ENCODE measurements at regions not wholly inside any gene's neighbourhood (a gene's known extent, or its start where the extent isn't known, plus 50 kb on each side); places are given as distances from the start of the nearest gene placed in this dataset.

DNA sequence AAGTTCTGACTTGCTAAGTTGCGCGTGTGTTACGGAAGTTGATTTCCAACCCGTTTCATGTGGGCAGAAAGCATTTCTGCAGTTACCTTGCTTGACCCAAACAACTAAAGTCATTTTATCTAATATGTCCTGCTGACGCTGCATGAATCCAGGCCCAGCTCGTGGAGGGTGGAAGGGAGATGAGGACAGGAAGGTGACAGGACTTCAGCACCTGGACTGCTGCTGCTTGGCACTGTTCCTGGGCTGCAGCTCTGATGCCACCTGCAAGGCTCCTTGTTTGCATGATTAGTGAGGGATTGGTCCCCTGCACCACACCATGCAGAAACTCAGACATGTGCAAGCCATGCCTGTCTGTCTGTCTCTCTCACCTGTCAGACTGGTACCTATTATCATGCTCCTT, 198.4 kb downstream of the PRDM2 start:
- H3K9me3 ChIP-seq (ENCODE audit: control insufficient read depth in 2 of 2, low read length in 2 of 2), result no peaks in the 10 kb centered on the region
- no peaks in the 10 kb centered on the region for H3K36me3 ChIP-seq (ENCODE audit: control insufficient read depth in 2 of 2, insufficient read depth in 2 of 2, low read length in 2 of 2)
- no peak overlapping the region for H3K27ac ChIP-seq (ENCODE audit: low read length)
- H3K4me1 ChIP-seq (ENCODE audit: control insufficient read depth, insufficient read depth, low read length), result no peaks in the 10 kb centered on the region
- peaks cover 10 to 12% of the 10 kb centered on the region in 2 donors for H3K27me3 ChIP-seq (ENCODE audit: control insufficient read depth in 1 of 2, insufficient read depth in 2 of 2, low read length in 2 of 2)
- no peak overlapping the region for H3K4me3 ChIP-seq (ENCODE audit: low read length in 2 of 2)
- no peak overlapping the region for H3K9ac ChIP-seq (ENCODE audit: low read length in 2 of 2)

GRCh38 chr1:13899856-13900255, 199.9 kb downstream of the PRDM2 start:
- Histone ChIP-seq H3K36me3 (ENCODE audit: control insufficient read depth in 2 of 2, insufficient read depth in 2 of 2, low read length in 2 of 2) (no peaks in the 10 kb centered on the region), H3K27me3 (ENCODE audit: control insufficient read depth in 1 of 2, insufficient read depth in 2 of 2, low read length in 2 of 2) (peaks cover 0 to 2% of the 10 kb centered on the region in 2 donors), H3K27ac (ENCODE audit: low read length) (no peak overlapping the region), H3K9me3 (ENCODE audit: control insufficient read depth in 2 of 2, low read length in 2 of 2) (peaks cover 0 to 5% of the 10 kb centered on the region in 2 donors), H3K4me3 (ENCODE audit: low read length in 2 of 2) (no peak overlapping the region), H3K4me1 (ENCODE audit: control insufficient read depth, insufficient read depth, low read length) (no peaks in the 10 kb centered on the region), H3K9ac (ENCODE audit: low read length in 2 of 2) (no peak overlapping the region)

DNA sequence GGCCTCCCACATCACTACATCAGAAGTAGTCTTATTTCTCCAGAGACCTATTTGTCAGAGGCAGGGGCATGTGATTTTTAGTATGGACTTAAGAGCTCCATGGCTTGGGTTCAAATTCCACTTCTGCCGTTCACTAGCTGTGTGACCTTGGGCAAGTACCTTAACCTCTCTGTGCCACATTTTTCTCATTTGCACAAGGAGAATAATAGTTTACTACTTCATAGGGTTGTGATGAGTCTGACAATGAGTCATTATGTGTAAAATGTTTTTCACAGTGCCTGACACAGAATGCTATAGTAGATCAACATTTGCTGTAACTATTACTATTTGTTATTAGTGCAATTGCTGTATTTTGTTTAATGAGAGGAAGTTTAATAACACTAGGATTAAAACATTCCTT, 200.6 kb downstream of the PRDM2 start:
- Histone ChIP-seq H3K9ac (ENCODE audit: low read length in 2 of 2) (no peak overlapping the region), H3K4me1 (ENCODE audit: control insufficient read depth, insufficient read depth, low read length) (no peaks in the 10 kb centered on the region), H3K4me3 (ENCODE audit: low read length in 2 of 2) (no peak overlapping the region), H3K27ac (ENCODE audit: low read length) (no peak overlapping the region), H3K27me3 (ENCODE audit: control insufficient read depth in 1 of 2, insufficient read depth in 2 of 2, low read length in 2 of 2) (no peaks in the 10 kb centered on the region), H3K9me3 (ENCODE audit: control insufficient read depth in 2 of 2, low read length in 2 of 2) (peaks cover 3 to 5% of the 10 kb centered on the region in 2 donors), H3K36me3 (ENCODE audit: control insufficient read depth in 2 of 2, insufficient read depth in 2 of 2, low read length in 2 of 2) (no peaks in the 10 kb centered on the region)

DNA sequence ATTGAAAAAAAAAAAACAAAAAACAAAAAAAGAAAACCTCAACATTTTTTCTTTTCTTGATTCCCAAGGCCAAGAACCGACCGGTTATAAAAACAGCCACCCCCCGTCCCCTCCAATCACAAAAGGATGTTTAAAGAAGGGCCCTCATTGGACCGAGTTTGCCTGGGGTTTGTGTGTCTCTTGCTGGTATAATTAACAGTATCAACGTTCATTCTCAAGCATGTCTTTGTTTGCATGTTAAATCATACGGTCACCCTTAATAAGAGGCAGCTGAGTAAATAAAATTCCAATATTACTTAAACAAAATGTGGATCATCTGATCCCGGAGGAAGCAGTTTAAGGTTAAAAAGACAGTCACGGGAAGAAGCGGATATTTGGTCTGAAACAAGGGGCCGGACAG, 201.1 kb downstream of the PRDM2 start:
- no peak overlapping the region for H3K27ac ChIP-seq (ENCODE audit: low read length)
- H3K4me3 ChIP-seq (ENCODE audit: low read length in 2 of 2), result no peak overlapping the region
- H3K27me3 ChIP-seq (ENCODE audit: control insufficient read depth in 1 of 2, insufficient read depth in 2 of 2, low read length in 2 of 2), result no peaks in the 10 kb centered on the region
- no peak overlapping the region for H3K9ac ChIP-seq (ENCODE audit: low read length in 2 of 2)
- H3K9me3 ChIP-seq (ENCODE audit: control insufficient read depth in 2 of 2, low read length in 2 of 2), result peaks cover 3 to 5% of the 10 kb centered on the region in 2 donors
- no peaks in the 10 kb centered on the region for H3K36me3 ChIP-seq (ENCODE audit: control insufficient read depth in 2 of 2, insufficient read depth in 2 of 2, low read length in 2 of 2)
- no peaks in the 10 kb centered on the region for H3K4me1 ChIP-seq (ENCODE audit: control insufficient read depth, insufficient read depth, low read length)

DNA sequence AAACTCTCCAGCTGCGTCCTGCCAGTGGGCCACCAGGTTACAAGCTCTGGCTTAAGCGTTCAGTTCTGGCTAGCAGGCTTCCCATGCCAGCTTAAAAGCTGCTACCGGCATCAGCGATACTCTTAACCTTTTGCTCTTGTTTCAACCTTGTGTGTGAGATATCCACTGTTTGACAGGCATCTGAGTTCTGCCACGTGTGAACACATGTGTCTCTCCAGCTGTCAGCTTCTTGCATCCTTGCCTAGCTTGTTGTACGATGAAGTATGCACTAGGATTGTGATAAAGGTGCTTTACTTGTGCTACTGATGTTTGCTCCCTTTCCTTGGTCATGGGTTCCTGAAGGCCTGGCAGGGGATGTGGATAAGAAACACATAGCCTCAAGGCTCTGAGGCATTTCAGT, 201.6 kb downstream of the PRDM2 start:
- H3K9me3 ChIP-seq (ENCODE audit: control insufficient read depth in 2 of 2, low read length in 2 of 2), result peaks cover 3 to 5% of the 10 kb centered on the region in 2 donors
- no peaks in the 10 kb centered on the region for H3K4me1 ChIP-seq (ENCODE audit: control insufficient read depth, insufficient read depth, low read length)
- no peaks in the 10 kb centered on the region for H3K27me3 ChIP-seq (ENCODE audit: control insufficient read depth in 1 of 2, insufficient read depth in 2 of 2, low read length in 2 of 2)
- no peak overlapping the region for H3K9ac ChIP-seq (ENCODE audit: low read length in 2 of 2)
- no peaks in the 10 kb centered on the region for H3K36me3 ChIP-seq (ENCODE audit: control insufficient read depth in 2 of 2, insufficient read depth in 2 of 2, low read length in 2 of 2)
- H3K4me3 ChIP-seq (ENCODE audit: low read length in 2 of 2), result no peak overlapping the region
- H3K27ac ChIP-seq (ENCODE audit: low read length), result no peak overlapping the region

GRCh38 chr1:13908128-13908527, 208.1 kb downstream of the PRDM2 start:
- Histone ChIP-seq H3K27ac (ENCODE audit: low read length) (no peak overlapping the region), H3K4me3 (ENCODE audit: low read length in 2 of 2) (no peak overlapping the region), H3K9me3 (ENCODE audit: control insufficient read depth in 2 of 2, low read length in 2 of 2) (peaks cover 3 to 5% of the 10 kb centered on the region in 2 donors), H3K4me1 (ENCODE audit: control insufficient read depth, insufficient read depth, low read length) (no peaks in the 10 kb centered on the region), H3K36me3 (ENCODE audit: control insufficient read depth in 2 of 2, insufficient read depth in 2 of 2, low read length in 2 of 2) (no peaks in the 10 kb centered on the region), H3K9ac (ENCODE audit: low read length in 2 of 2) (no peak overlapping the region), H3K27me3 (ENCODE audit: control insufficient read depth in 1 of 2, insufficient read depth in 2 of 2, low read length in 2 of 2) (no peaks in the 10 kb centered on the region)

DNA sequence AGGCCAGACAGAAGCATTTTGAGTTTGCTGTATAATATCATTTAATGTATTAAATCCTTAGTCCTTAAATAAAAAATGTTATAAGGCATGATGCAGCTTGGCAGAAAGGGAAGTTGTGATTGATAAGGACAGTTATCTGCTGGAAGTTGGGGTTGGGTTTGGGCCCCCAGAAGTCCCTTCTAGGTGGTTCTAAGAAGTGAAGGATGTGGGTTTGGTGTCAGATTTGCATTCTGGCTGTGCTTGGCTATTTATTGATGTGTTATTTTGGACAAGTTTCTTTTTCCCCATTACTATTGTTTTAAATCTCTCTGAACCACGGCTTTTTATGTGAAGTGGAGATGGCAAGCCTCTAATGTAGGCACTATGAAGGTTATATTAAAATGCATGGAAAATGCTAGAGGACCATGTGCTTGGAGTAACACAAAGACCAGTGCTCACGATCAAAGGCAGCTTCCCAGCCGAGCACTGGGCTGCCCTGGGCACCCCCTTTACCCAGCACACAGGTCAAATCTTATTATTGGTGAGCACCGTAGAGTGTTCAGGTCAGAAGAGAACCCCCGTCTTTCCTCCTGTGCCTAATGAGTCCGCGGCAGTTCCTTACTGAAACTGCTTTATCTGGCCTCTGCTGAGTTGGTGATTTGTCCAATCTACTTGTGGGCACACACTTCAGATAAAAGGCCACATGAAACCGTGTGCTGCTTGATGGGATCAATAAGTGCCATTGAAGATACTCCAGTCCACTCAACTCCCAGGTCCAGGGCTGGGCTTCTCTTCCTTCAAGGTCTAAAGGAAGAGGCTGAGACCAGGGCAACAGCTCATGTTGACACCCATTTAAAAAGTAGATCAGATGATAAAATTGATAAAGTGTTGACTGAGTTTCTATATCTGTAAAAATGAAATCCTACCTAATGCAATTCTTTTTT, 212.0 kb downstream of the PRDM2 start:
- Histone ChIP-seq H3K9ac (ENCODE audit: low read length in 2 of 2) (no peak overlapping the region), H3K9me3 (ENCODE audit: control insufficient read depth in 2 of 2, low read length in 2 of 2) (no peaks in the 10 kb centered on the region), H3K36me3 (ENCODE audit: control insufficient read depth in 2 of 2, insufficient read depth in 2 of 2, low read length in 2 of 2) (no peaks in the 10 kb centered on the region), H3K4me3 (ENCODE audit: low read length in 2 of 2) (no peak overlapping the region), H3K27me3 (ENCODE audit: control insufficient read depth in 1 of 2, insufficient read depth in 2 of 2, low read length in 2 of 2) (no peaks in the 10 kb centered on the region), H3K4me1 (ENCODE audit: control insufficient read depth, insufficient read depth, low read length) (no peaks in the 10 kb centered on the region), H3K27ac (ENCODE audit: low read length) (no peak overlapping the region)

GRCh38 chr1:13913396-13913795, 213.4 kb downstream of the PRDM2 start:
- no peaks in the 10 kb centered on the region for H3K36me3 ChIP-seq (ENCODE audit: control insufficient read depth in 2 of 2, insufficient read depth in 2 of 2, low read length in 2 of 2)
- no peaks in the 10 kb centered on the region for H3K4me1 ChIP-seq (ENCODE audit: control insufficient read depth, insufficient read depth, low read length)
- H3K27me3 ChIP-seq (ENCODE audit: control insufficient read depth in 1 of 2, insufficient read depth in 2 of 2, low read length in 2 of 2), result no peaks in the 10 kb centered on the region
- no peak overlapping the region for H3K4me3 ChIP-seq (ENCODE audit: low read length in 2 of 2)
- H3K9ac ChIP-seq (ENCODE audit: low read length in 2 of 2), result no peak overlapping the region
- H3K9me3 ChIP-seq (ENCODE audit: control insufficient read depth in 2 of 2, low read length in 2 of 2), result no peaks in the 10 kb centered on the region
- H3K27ac ChIP-seq (ENCODE audit: low read length), result no peak overlapping the region

GRCh38 chr1:13916530-13916929, 216.5 kb downstream of the PRDM2 start:
- H3K36me3 ChIP-seq (ENCODE audit: control insufficient read depth in 2 of 2, insufficient read depth in 2 of 2, low read length in 2 of 2), result no peaks in the 10 kb centered on the region
- H3K27ac ChIP-seq (ENCODE audit: low read length), result no peak overlapping the region
- H3K4me1 ChIP-seq (ENCODE audit: control insufficient read depth, insufficient read depth, low read length), result no peaks in the 10 kb centered on the region
- peaks cover 0 to 5% of the 10 kb centered on the region in 2 donors for H3K9me3 ChIP-seq (ENCODE audit: control insufficient read depth in 2 of 2, low read length in 2 of 2)
- no peaks in the 10 kb centered on the region for H3K27me3 ChIP-seq (ENCODE audit: control insufficient read depth in 1 of 2, insufficient read depth in 2 of 2, low read length in 2 of 2)
- H3K9ac ChIP-seq (ENCODE audit: low read length in 2 of 2), result no peak overlapping the region
- H3K4me3 ChIP-seq (ENCODE audit: low read length in 2 of 2), result no peak overlapping the region

DNA sequence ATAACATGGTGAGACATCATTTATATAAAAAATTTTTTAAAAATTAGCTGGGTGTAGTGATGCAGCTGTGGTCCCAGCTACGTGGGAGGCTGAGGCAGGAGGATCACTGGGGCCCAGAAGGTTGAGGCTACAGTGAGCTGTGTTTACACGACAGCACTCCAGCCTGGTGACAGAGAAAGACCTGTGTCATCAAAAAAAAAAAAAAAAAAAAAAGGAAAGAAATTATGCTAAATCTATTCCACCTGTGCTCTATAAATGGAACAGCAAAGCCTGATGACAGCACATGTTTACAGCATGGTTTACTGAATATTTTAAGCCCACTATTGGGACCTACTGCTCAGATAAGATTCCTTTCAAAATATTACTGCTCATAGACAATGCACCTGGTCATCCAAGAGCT, 217.6 kb downstream of the PRDM2 start:
- H3K36me3 ChIP-seq (ENCODE audit: control insufficient read depth in 2 of 2, insufficient read depth in 2 of 2, low read length in 2 of 2), result no peaks in the 10 kb centered on the region
- no peak overlapping the region for H3K9ac ChIP-seq (ENCODE audit: low read length in 2 of 2)

GRCh38 chr1:13918862-13919261, 218.9 kb downstream of the PRDM2 start:
- Histone ChIP-seq H3K27ac (ENCODE audit: low read length) (no peak overlapping the region), H3K36me3 (ENCODE audit: control insufficient read depth in 2 of 2, insufficient read depth in 2 of 2, low read length in 2 of 2) (no peaks in the 10 kb centered on the region)

More for the DNA sequence above, 217.6 kb downstream of the PRDM2 start:
- H3K27me3 ChIP-seq (ENCODE audit: control insufficient read depth in 1 of 2, insufficient read depth in 2 of 2, low read length in 2 of 2), result no peaks in the 10 kb centered on the region
- peaks cover 0 to 5% of the 10 kb centered on the region in 2 donors for H3K9me3 ChIP-seq (ENCODE audit: control insufficient read depth in 2 of 2, low read length in 2 of 2)
- no peaks in the 10 kb centered on the region for H3K4me1 ChIP-seq (ENCODE audit: control insufficient read depth, insufficient read depth, low read length)
- no peak overlapping the region for H3K27ac ChIP-seq (ENCODE audit: low read length)
- H3K4me3 ChIP-seq (ENCODE audit: low read length in 2 of 2), result no peak overlapping the region

More at GRCh38 chr1:13918862-13919261, 218.9 kb downstream of the PRDM2 start:
- H3K4me3 ChIP-seq (ENCODE audit: low read length in 2 of 2), result no peak overlapping the region
- no peaks in the 10 kb centered on the region for H3K4me1 ChIP-seq (ENCODE audit: control insufficient read depth, insufficient read depth, low read length)
- no peaks in the 10 kb centered on the region for H3K27me3 ChIP-seq (ENCODE audit: control insufficient read depth in 1 of 2, insufficient read depth in 2 of 2, low read length in 2 of 2)
- peaks cover 0 to 5% of the 10 kb centered on the region in 2 donors for H3K9me3 ChIP-seq (ENCODE audit: control insufficient read depth in 2 of 2, low read length in 2 of 2)
- H3K9ac ChIP-seq (ENCODE audit: low read length in 2 of 2), result no peak overlapping the region
